ENCODE measurements at regions not wholly inside any gene's neighbourhood (a gene's known extent, or its start where the extent isn't known, plus 50 kb on each side); places are given as distances from the start of the nearest gene placed in this dataset.

DNA sequence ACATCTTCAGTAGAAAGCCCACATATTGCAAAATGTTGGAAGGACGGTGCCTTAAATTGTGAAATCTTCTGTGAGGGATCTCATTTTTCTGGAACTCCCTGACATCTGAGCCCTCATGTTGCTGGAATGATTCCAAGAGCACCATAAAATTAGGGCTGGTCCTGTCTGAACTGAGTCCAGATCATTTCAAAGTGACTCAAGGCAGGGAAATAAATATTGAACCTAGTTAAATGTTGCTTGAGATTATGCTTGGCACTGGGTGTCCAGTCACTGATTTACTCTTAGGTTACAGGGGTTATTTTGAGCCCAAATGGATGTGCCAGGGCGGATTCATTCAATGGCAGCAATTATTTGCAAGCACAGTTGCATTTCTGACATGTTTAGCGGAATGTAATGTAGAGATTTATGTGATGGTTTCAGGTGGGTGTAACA lies 437.0 kb downstream of the PIK3R1 start:
- Histone ChIP-seq H3K27me3 (no peaks in the 10 kb centered on the region), H3K36me3 (no peaks in the 10 kb centered on the region), H3K4me1 (no peaks in the 10 kb centered on the region), H3K27ac (no peak overlapping the region), H3K4me3 (no peak overlapping the region), H3K9me3 (no peaks in the 10 kb centered on the region)
- peak; percentile 55 for ATAC-seq
- 76 to 86% methylated on average over 1 to 3 of the region's 3 CpGs for WGBS, 2 donors (ENCODE audit: low coverage in 1 of 2)
- TF ChIP-seq POLR2A (IDR thresholded peaks at IDR 0.05) (no peak), EP300 (IDR thresholded peaks at IDR 0.05) (no peak), POLR2AphosphoS5 (IDR thresholded peaks at IDR 0.05) (no peak)
- TF ChIP-seq, protein P1, sequence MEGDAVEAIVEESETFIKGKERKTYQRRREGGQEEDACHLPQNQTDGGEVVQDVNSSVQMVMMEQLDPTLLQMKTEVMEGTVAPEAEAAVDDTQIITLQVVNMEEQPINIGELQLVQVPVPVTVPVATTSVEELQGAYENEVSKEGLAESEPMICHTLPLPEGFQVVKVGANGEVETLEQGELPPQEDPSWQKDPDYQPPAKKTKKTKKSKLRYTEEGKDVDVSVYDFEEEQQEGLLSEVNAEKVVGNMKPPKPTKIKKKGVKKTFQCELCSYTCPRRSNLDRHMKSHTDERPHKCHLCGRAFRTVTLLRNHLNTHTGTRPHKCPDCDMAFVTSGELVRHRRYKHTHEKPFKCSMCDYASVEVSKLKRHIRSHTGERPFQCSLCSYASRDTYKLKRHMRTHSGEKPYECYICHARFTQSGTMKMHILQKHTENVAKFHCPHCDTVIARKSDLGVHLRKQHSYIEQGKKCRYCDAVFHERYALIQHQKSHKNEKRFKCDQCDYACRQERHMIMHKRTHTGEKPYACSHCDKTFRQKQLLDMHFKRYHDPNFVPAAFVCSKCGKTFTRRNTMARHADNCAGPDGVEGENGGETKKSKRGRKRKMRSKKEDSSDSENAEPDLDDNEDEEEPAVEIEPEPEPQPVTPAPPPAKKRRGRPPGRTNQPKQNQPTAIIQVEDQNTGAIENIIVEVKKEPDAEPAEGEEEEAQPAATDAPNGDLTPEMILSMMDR (IDR thresholded peaks at IDR 0.05), result no peak

DNA sequence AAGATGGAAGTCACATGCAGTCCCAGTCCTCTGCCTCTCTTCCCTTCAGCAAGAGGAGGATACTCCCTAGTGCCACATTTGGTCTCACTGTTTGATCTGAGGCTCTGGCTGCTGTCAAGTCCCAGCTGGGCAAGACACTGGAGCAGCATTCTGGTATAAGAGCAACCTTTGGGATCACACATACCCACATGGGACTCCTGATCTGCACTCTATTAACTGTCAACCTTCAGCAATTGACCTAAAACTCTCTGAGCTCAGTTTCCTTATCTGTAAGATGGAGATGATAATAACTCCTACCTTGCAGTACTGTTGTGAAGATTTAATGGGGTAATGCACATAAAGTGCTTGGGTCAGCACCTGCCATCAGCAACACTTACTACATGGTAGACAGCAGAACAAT lies 437.9 kb downstream of the PIK3R1 start:
- no peak for ATAC-seq
- H3K36me3 ChIP-seq, result no peaks in the 10 kb centered on the region
- no peaks in the 10 kb centered on the region for H3K9me3 ChIP-seq

DNA sequence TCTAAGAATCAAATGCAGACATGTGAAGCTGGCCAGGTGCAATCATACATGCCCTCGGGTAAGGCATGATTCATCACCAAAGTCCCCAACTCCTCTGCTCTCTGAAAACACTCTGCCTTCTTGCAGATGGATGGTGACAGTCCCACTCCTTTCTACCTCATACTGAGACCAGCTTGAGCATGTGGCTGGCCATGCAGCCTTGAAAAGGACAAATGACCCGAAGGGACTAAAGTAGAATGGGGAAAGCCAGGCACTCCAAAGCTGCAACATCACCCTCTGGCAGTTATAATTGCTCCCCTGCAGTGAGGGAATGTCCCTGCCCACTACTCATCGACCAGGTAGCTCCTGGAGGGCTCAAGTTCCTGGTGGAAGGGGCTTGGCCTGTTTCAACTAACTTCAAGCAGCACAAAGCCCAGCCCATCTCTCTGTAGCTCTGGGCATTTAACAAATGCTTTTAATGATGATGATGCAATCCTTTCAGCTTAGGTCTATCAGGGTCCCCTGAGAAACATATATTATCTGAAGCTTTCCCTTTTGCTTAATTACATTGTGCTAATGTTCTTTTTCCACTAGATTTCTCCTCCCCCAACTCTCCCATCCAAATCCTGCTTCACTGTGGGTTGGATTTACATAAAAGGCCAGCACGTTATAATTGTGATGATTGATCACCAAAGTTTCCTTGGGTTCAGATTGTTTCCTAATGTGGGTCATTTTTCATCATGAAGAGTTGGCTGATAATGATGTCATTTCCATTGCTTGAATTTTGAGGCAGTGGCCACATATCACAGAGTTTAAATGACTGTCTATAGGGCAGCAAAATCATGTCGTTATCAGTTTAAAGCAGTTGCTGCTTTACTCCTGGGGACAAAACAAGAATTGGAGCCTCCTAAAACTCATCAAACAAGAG lies 436.5 kb upstream of the SLC30A5 start:
- no peaks in the 10 kb centered on the region for H3K9me3 ChIP-seq
- no peaks in the 10 kb centered on the region for H3K4me1 ChIP-seq
- peak; percentile 18 for ATAC-seq
- TF ChIP-seq, protein P1 (IDR thresholded peaks at IDR 0.05), result no peak
- TF ChIP-seq POLR2AphosphoS5 (IDR thresholded peaks at IDR 0.05), result no peak
- no peak for TF ChIP-seq EP300 (IDR thresholded peaks at IDR 0.05)
- no peak for TF ChIP-seq POLR2A (IDR thresholded peaks at IDR 0.05)
- WGBS, 2 donors (ENCODE audit: low coverage in 1 of 2), result 34 to 42% methylated on average over 3 to 4 of the region's 5 CpGs
- no peaks in the 10 kb centered on the region for H3K36me3 ChIP-seq
- H3K27ac ChIP-seq, result no peak overlapping the region
- no peak overlapping the region for H3K4me3 ChIP-seq
- H3K27me3 ChIP-seq, result no peaks in the 10 kb centered on the region

More for the DNA sequence above, 437.9 kb downstream of the PIK3R1 start:
- no peaks in the 10 kb centered on the region for H3K27me3 ChIP-seq
- H3K27ac ChIP-seq, result no peak overlapping the region
- TF ChIP-seq, protein P1 (IDR thresholded peaks at IDR 0.05), result no peak
- TF ChIP-seq POLR2AphosphoS5 (IDR thresholded peaks at IDR 0.05) (no peak), POLR2A (IDR thresholded peaks at IDR 0.05) (no peak), EP300 (IDR thresholded peaks at IDR 0.05) (no peak)
- no peak overlapping the region for H3K4me3 ChIP-seq
- H3K4me1 ChIP-seq, result no peaks in the 10 kb centered on the region

DNA sequence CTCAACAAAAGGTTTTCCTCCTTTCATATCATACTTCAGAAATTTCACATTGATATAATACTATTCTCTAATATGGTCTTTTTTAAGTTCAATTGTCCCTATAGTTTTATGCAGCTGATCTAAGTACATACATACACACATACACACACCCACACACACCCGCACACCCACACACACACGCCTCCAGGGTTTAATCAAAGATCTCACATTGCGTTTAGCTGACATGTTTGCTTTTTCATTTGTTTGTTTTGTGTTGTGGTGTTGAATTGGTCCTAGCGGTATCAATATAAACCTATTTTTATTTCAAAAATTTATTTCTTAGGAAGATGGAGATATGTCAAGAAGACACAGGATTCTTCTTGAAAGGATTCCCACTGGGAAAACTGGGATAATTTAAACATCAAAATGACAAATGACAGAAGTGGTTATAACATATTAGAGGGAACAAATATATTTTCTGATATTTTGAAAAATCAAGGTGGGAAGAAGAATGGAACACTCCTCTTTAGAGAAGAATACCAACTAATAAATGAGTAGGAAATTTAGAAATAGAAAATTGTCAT lies 434.9 kb upstream of the SLC30A5 start:
- H3K4me3 ChIP-seq, result no peak overlapping the region
- WGBS, 2 donors (ENCODE audit: low coverage in 1 of 2), result 93 to 98% methylated on average over 4 of the region's 4 CpGs
- no peaks in the 10 kb centered on the region for H3K4me1 ChIP-seq
- H3K36me3 ChIP-seq, result no peaks in the 10 kb centered on the region
- H3K27me3 ChIP-seq, result no peaks in the 10 kb centered on the region
- TF ChIP-seq EP300 (IDR thresholded peaks at IDR 0.05), result no peak
- no peak for TF ChIP-seq POLR2AphosphoS5 (IDR thresholded peaks at IDR 0.05)
- TF ChIP-seq POLR2A (IDR thresholded peaks at IDR 0.05), result no peak
- TF ChIP-seq, protein P1 (IDR thresholded peaks at IDR 0.05), result no peak
- H3K9me3 ChIP-seq, result no peaks in the 10 kb centered on the region
- ATAC-seq, result no peak
- no peak overlapping the region for H3K27ac ChIP-seq

DNA sequence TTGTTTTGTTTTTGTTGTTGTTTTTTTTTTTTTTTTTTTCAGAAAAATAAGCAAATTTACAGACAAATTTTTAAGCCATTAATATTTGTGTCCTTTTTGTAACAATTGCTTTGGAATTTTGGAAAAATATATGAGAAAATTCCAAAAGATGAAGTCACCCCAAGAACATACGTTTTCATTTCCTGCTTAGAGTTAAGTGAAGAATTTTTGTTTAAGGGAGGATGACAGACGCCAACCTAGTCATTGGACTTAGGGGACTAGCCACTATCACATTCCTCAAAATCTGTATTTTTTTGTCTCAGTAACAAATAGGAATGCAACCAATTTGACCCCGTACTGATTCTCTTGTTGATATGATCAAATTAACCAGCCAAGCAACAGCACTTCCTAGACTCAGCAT lies 433.9 kb upstream of the SLC30A5 start:
- Histone ChIP-seq H3K9me3 (no peaks in the 10 kb centered on the region), H3K4me3 (no peak overlapping the region), H3K27ac (no peak overlapping the region), H3K27me3 (no peaks in the 10 kb centered on the region), H3K4me1 (no peaks in the 10 kb centered on the region), H3K36me3 (no peaks in the 10 kb centered on the region)
- 66 to 82% methylated on average over 3 of the region's 3 CpGs for WGBS, 2 donors (ENCODE audit: low coverage in 1 of 2)
- TF ChIP-seq POLR2AphosphoS5 (IDR thresholded peaks at IDR 0.05), result no peak
- TF ChIP-seq, protein P1 (IDR thresholded peaks at IDR 0.05), result no peak
- no peak for TF ChIP-seq POLR2A (IDR thresholded peaks at IDR 0.05)
- TF ChIP-seq EP300 (IDR thresholded peaks at IDR 0.05), result no peak
- ATAC-seq, result no peak

All from gastroesophageal sphincter (tissue), 4 donors.